Cerebellar cortex (tissue), 1 donor: ENCODE measurements at regions not wholly inside any gene's neighbourhood (a gene's known extent, or its start where the extent isn't known, plus 50 kb on each side); places are given as distances from the start of the nearest gene placed in this dataset.

Experiments used
- DNase-seq: peaks from one replicate; pipeline ENCODE4 v3.0.0-alpha.2; 2015; ENCODE audit warnings: low spot score

- DNase-seq: no peak
Observed at GRCh38 chr15:98025237-98025636, 64.7 kb downstream of the ARRDC4 start.

- DNase-seq: no peak
Observed at GRCh38 chr15:98034731-98035130, 74.2 kb downstream of the ARRDC4 start.

- no peak for DNase-seq
Observed at GRCh38 chr15:98035134-98035533, 74.6 kb downstream of the ARRDC4 start.

- DNase-seq: no peak
Observed at GRCh38 chr15:98035577-98036010, 75.1 kb downstream of the ARRDC4 start.

- DNase-seq: no peak
Observed at GRCh38 chr15:98039596-98039995, 79.1 kb downstream of the ARRDC4 start.

GRCh38 chr15:98040146-98040545 is 79.6 kb downstream of the ARRDC4 start:
- no peak for DNase-seq

- DNase-seq: no peak
Observed at GRCh38 chr15:98043160-98044014, 82.9 kb downstream of the ARRDC4 start.

- no peak for DNase-seq
Observed at GRCh38 chr15:98051734-98052133, 91.2 kb downstream of the ARRDC4 start.

- DNase-seq: no peak
Observed at GRCh38 chr15:98057453-98057852, 97.0 kb downstream of the ARRDC4 start.

- DNase-seq: no peak
Observed at GRCh38 chr15:98062869-98063268, 102.4 kb downstream of the ARRDC4 start.

GRCh38 chr15:98063315-98063714 is 102.8 kb downstream of the ARRDC4 start:
- DNase-seq: no peak

- no peak for DNase-seq
Observed at GRCh38 chr15:98063871-98064270, 103.4 kb downstream of the ARRDC4 start.

GRCh38 chr15:98067339-98067738 is 106.8 kb downstream of the ARRDC4 start:
- no peak for DNase-seq

- DNase-seq: no peak
Observed at GRCh38 chr15:98069256-98069655, 108.8 kb downstream of the ARRDC4 start.

GRCh38 chr15:98070137-98070536 is 109.6 kb downstream of the ARRDC4 start:
- no peak for DNase-seq

- no peak for DNase-seq
Observed at GRCh38 chr15:98071786-98072185, 111.3 kb downstream of the ARRDC4 start.

- no peak for DNase-seq
Observed at GRCh38 chr15:98075441-98075840, 114.9 kb downstream of the ARRDC4 start.

GRCh38 chr15:98076021-98076816 is 115.7 kb downstream of the ARRDC4 start:
- DNase-seq: no peak

GRCh38 chr15:98077186-98077585 is 116.7 kb downstream of the ARRDC4 start:
- no peak for DNase-seq

GRCh38 chr15:98080791-98081190 is 120.3 kb downstream of the ARRDC4 start:
- no peak for DNase-seq

- no peak for DNase-seq
Observed at GRCh38 chr15:98083203-98083910, 122.9 kb downstream of the ARRDC4 start.

- peak; percentile 73 for DNase-seq
Observed at GRCh38 chr15:98085003-98085639, 124.6 kb downstream of the ARRDC4 start.
